Heart left ventricle (tissue), 16 donors: ENCODE measurements at regions not wholly inside any gene's neighbourhood (a gene's known extent, or its start where the extent isn't known, plus 50 kb on each side); places are given as distances from the start of the nearest gene placed in this dataset.
A peak's percentile ranks its signal among the peaks of the same experiment; 100 is the strongest.
"Not testable (repeated sequence)": the region's sequence is repeated elsewhere in the genome, so short reads cannot be mapped to it uniquely, and the experiment has no call there.

ENCODE experiments used
- ATAC-seq, 4 donors: fragments of 200-7000 bp; cut with Tn5 transposase; one replicate each; pipeline ENCODE4 v1.9.1; 2020 to 2022; ENCODE audit warnings: moderate library complexity in 4 of 4, mild to moderate bottlenecking in 3 of 4, moderate number of reproducible peaks in 1 of 4
- DNase-seq, 5 donors: peaks; one replicate each; pipeline ENCODE4 v3.0.0-alpha.2; 2020
- H3K27ac ChIP-seq, 12 donors: fragments of 200-600 bp; sonication (generic) in 4 of 12; one replicate each; pipeline versions ENCODE4 v1.5.0 to v1.8.0; 2016 to 2022; ENCODE audit warnings: mild to moderate bottlenecking in 2 of 12
- H3K27me3 ChIP-seq, 9 donors: fragments of 200-600 bp; sonication (generic) in 2 of 9; one replicate each; pipeline versions ENCODE4 v1.5.1 to v1.8.0; 2016 to 2022; ENCODE audit warnings: mild to moderate bottlenecking in 3 of 9
- H3K36me3 ChIP-seq, 9 donors: fragments of 200-600 bp; sonication (generic) in 2 of 9; one replicate each; pipeline versions ENCODE4 v1.5.0 to v1.8.0; 2018 to 2022; ENCODE audit warnings: mild to moderate bottlenecking in 2 of 9
- H3K4me1 ChIP-seq, 12 donors: fragments of 200-600 bp; sonication (generic) in 4 of 12; one replicate each; pipeline versions ENCODE4 v1.5.0 to v1.8.0; 2016 to 2022; ENCODE audit warnings: mild to moderate bottlenecking in 3 of 12
- H3K4me3 ChIP-seq, 12 donors: fragments of 200-600 bp; sonication (generic) in 4 of 12; one replicate each; pipeline versions ENCODE4 v1.5.0 to v1.8.0; 2017 to 2022; ENCODE audit warnings: mild to moderate bottlenecking in 9 of 12, moderate library complexity in 4 of 12
- H3K9me3 ChIP-seq, 12 donors: fragments of 200-600 bp; sonication (generic) in 4 of 12; one replicate each; pipeline versions ENCODE4 v1.5.0 to v1.8.0; 2016 to 2022; ENCODE audit warnings: mild to moderate bottlenecking in 1 of 12
- WGBS, 4 donors: extraction: QIAGEN DNeasy Blood & Tissue Kit in 2 of 4; methylation state at CpG; one replicate each; pipeline versions ENCODE4 v1.1.5 to v1.1.7; 2013 to 2018; 5-methylcytosine and 5-hydroxymethylcytosine counted together
- intact Hi-C, 10 donors: fragments of 100-400 bp; cut with DNase I; formaldehyde crosslinking; loops; one replicate each; pipeline versions ENCODE4 v1.11.1 to v1.14.2; 2022
- donor health status: ischemic (EF 13 %, LVEDD 7.1; RV severe dilation, severe dysfunction).
- donor health status: healthy with polysubstance abuse.
- donor health status: DM: no; HTN: yes; CAD: no.
- donor health status: DM: no; HTN: no; CAD: no.
- donor health status: ischemic (EF 25% LVEDD 6.9; RV normal size, moderate dysfunction).
- donor health status: ischemic (EF 25% LVEDD 5.7; RV mildly dilated, moderate dysfunction).
- donor health status: healthy.
- donor health status: DM: yes; HTN: yes; CAD: no.
- donor health status: ischemic (EF 35%, LVEDD 5.7; RV mildly dilated, moderate dysfunction).
- donor health status: nonischemic (EF 11% LVEDD 7.7; RV severe dilation, severe dysfunction).
- donor health status: DM: yes; HTN: yes; CAD: no.
- donor health status: PGD.
- donor health status: ischemic (EF 29% LVEDD 5.4; RV normal size, mild dysfunction).
- donor health status: nonischemic (EF 23%, LVEDD 6.1; RV moderate dilation, normal function).

DNA sequence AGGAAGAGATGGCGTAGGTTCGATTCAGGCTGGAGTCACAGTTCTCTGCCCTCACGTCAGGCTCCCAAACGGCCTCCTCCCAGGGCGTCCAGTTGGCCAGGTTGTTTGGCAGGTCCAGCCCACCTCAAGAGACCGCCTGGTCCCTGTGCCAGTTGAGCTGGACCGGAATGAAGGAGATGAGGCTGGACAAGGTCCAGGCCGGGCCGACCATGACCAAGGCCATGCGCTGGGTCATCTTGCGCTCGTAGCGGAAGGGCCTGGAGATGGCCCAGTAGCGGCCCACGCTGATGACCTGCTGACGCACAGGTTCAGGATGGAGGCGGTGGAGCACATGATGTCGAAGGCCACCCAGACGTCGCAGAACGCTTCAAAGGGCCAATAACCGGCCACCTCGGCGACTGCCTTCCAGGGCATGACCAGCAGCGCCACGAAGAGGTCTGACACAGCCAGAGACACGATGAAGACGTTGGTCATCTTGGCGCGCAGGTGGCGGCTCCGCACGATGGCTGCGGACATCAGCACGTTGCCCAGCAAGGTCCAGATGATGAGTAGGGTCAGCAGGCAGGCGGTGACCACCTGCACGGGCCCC is 919.5 kb downstream of the RPIA start:
- intact Hi-C loops, H3K36me3 ChIP-seq, H3K4me1 ChIP-seq, H3K9me3 ChIP-seq, H3K27ac ChIP-seq, H3K4me3 ChIP-seq, ATAC-seq: not testable (repeated sequence)
- H3K27me3 ChIP-seq: peaks cover 0 to 46% (median 9%) of the 10 kb centered on the region in 9 donors
- WGBS, 4 donors: 70 to 77% (median 73%) methylated on average over 36 to 37 of the region's 37 CpGs
- DNase-seq: peak in 1 of 5 donors; percentile 56

DNA sequence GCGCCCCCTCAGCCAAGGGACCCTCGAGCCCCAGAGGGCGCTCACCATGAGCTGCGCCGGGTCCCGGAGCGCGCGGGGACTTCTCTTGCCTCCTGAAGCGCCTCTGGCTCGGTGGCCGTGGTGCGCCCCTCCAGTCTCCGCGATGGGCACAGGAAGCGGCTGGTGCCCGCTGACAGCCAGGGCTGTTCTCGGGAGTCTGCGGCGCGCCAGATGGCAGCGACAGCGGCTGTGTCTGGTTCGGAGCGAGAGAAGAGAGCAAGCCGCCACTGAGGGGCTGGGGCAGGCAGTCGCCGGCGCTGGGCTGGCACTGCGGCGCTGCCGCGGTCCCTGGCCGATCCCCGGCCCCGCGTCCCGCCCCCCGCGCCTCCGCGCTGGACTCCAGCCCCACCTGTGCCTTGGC is 920.2 kb downstream of the RPIA start:
- H3K9me3 ChIP-seq, intact Hi-C loops, H3K4me1 ChIP-seq, H3K27ac ChIP-seq, H3K36me3 ChIP-seq, ATAC-seq: not testable (repeated sequence)
- H3K27me3 ChIP-seq: peaks cover 0 to 46% (median 9%) of the 10 kb centered on the region in 9 donors
- DNase-seq: peak in 1 of 5 donors; percentile 54
- 5 to 45% (median 14%) methylated on average over 16 to 41 of the region's 42 CpGs for WGBS, 4 donors
- H3K4me3 ChIP-seq: peak overlapping the region in 1 of 12 donors; percentile 4

DNA sequence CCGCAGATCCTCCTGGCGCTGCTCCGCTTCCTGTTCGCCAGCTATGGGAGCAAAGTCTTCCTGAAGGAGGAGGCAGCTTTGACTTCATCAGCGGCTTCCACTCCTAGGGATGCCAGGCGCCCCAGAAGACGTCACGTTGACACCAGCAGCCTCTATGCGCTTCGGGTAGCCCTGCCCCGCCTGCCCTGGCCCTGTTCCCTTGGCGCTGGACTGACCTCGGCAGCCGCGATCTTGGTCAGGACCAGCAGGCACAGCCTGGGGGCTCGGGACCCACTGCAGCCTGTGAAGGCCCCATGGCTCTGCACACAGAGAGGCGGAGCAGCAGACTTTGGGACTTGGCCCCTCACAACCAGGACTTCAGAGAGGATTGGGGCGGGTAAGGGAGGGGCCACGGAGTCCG is 957.8 kb downstream of the RPIA start:
- peak in 1 of 5 donors; percentile 23 for DNase-seq
- intact Hi-C loops: not testable (repeated sequence)
- 30 to 80% (median 55%) methylated on average over 3 to 13 of the region's 20 CpGs for WGBS, 4 donors

DNA sequence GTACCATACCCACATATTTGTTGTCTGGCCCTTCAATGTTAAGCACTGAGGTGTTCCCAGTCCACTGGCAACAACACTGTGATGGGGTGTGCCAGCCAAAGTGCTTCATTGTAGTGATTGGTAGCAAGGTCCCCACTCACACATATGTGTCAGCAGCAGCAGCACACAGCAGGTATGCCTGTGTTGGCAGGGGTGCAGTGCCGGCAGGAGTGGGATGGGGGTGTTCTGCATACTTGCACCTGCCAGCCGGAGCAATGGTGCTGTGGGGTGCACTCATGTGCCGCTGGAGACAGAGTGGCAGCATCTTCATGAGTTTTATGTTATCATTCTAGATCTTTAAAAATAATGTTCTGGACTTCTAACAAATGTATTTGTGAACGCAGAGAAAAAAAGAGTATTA is 987.8 kb downstream of the RPIA start:
- H3K36me3 ChIP-seq, DNase-seq, ATAC-seq, H3K9me3 ChIP-seq, H3K27ac ChIP-seq, H3K4me3 ChIP-seq, H3K4me1 ChIP-seq, intact Hi-C loops: not testable (repeated sequence)
- 75 to 87% (median 81%) methylated on average over 4 of the region's 4 CpGs for WGBS, 4 donors
- H3K27me3 ChIP-seq: peaks cover 0 to 32% (median 0%) of the 10 kb centered on the region in 9 donors

More for the DNA sequence above, 957.8 kb downstream of the RPIA start:
- not testable (repeated sequence) for H3K27me3 ChIP-seq, H3K9me3 ChIP-seq, H3K27ac ChIP-seq, ATAC-seq, H3K36me3 ChIP-seq, H3K4me1 ChIP-seq, H3K4me3 ChIP-seq
